IPS-NIHi11 (cell line): ENCODE measurements at regions not wholly inside any gene's neighbourhood (a gene's known extent, or its start where the extent isn't known, plus 50 kb on each side); places are given as distances from the start of the nearest gene placed in this dataset.
"Not testable (repeated sequence)": the region's sequence is repeated elsewhere in the genome, so short reads cannot be mapped to it uniquely, and the experiment has no call there.

Experiments used
- DNase-seq: peaks from one replicate; pipeline ENCODE4 v3.0.0; 2012; ENCODE audit warnings: mixed read lengths, low spot score

GRCh38 chr6:169406804-169407203 is 153.2 kb upstream of the THBS2 start:
- DNase-seq, result no peak

GRCh38 chr6:169406034-169406433 is 152.4 kb upstream of the THBS2 start:
- no peak for DNase-seq

- no peak for DNase-seq
Measured at GRCh38 chr6:169404828-169405227, 151.2 kb upstream of the THBS2 start.

DNA sequence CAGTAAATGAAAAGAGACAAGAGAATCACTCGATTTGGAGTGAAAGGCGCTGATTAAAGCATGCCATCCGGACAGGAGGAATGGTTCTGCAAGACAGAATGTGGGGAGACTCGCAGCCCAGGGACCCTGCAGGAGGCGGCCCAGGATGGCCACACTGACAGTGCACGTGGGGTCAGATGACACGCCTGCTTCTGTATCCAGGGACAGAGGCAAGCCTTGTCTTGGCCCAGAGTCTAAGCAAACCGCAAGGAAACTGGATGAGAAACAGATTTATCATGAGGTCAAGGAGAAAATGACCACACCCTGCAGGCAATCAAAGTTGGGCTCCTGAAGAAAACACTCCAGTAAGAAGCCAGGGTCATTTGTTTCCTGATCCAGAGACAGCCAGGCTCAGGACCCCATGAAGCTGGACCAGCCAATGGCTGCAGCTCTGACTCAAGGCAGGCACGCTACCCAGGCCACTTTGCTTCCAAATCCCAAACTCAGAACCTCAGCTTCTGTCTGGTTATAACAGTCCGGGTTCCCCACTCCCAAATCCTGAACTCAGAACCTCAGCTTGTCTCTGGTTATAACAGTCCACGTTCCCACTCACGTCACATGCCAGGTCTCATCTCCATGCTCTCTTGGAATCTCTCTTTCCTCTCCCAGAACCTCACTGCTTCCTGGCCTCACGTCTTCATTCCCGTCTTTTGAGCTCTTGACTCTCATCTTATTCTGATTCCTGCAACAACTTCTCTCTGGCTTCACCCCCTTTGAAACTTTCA is 144.9 kb upstream of the THBS2 start:
- DNase-seq, result no peak

DNA sequence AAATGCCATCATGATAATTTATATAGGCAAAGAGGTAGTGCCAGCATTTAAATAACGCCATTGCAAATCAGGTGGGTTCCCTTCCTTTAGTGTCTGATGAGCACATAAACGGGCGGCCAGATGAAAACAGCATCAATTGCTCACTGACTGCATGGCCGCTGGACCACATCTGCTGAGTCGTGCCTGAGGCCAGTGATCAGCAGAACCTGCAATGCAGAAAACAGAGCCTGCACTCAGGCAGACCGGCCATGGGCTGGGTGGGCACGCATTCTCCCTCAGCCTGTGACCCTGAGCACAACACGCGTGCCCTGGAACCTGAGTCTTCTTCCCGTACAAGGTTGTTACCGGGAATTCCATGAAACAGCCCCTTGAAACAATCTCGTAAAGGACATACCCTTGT is 144.0 kb upstream of the THBS2 start:
- no peak for DNase-seq

DNA sequence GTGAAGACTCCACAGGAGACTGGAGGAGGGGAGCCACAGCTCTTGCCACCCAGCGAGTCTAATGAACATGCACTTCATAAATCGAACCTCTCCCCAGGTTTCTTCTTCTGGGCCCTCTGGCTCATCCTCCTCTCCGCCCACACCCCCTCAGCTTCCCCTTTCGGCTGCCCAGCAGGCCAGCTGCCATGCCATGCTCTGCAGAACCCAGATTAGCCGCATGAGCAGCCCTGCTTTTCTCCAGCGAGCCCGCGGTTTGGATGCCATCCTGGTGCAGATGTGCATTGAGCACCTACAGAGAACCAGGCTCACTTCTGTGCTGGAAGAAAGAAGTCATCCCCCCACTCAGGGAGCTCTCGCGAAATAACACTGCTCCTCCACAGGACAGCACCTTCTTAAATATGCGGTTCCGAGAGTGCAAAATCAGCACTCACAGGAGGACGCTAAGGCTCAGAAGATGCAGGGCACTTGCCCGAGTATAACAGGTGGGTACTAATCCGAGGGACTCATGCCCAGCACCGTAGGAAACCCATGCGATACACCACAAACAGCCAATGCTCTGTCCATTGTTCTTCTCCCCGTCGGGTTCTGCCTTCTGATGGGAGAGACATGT is 143.0 kb upstream of the THBS2 start:
- no peak for DNase-seq

GRCh38 chr6:169396009-169396539 is 142.4 kb upstream of the THBS2 start:
- DNase-seq, result not testable (repeated sequence)

- no peak for DNase-seq
Measured at GRCh38 chr6:169395080-169395805, 141.6 kb upstream of the THBS2 start.

DNA sequence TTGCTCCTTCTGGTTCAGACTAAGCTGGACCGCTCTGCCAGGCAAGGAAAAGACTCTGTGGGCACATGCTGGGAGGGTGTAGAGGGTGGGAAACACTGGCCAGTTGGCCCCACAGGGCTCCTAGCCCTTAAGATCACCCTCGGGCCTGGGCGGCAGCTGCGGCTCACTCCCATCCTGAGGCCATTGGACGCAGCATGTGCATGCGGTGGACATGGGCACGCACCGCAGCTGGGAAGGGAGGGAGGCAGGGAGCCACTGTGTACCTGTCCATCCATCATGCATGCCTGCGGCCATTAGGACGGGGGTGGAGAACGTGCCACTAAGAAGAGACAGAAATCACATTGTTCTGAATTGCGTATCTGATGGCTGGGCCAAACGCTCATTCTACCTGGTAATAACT is 140.1 kb upstream of the THBS2 start:
- DNase-seq, result no peak

DNA sequence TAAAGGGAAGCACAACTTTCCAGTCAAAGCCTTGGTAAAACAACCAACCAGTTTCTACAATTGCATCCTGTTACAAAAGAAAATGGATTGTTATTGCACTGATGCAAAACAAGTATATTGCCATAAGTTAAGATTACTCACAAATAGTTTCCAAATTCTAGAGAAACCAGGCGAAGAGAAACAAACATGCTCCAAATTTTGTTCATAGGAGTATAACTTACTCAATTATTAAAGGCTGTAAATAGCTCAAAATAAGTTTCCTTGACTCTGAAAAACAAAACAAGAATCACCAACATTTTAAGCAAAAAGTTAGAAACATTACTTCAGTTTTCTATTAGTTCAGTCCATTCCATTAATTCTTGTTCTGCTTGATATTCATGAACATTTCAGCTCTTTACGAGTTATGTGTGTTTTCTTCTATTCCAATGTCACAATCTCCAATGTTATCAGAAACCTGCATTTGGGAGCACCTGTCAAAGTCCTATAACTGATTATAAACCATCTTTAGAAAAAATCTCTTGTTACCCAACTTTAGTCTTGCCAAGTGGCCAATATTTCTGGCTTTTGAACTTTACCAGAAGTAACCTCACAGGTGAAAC is 137.9 kb upstream of the THBS2 start:
- no peak for DNase-seq

GRCh38 chr6:169388395-169389166 is 134.9 kb upstream of the THBS2 start:
- DNase-seq, result no peak

DNA sequence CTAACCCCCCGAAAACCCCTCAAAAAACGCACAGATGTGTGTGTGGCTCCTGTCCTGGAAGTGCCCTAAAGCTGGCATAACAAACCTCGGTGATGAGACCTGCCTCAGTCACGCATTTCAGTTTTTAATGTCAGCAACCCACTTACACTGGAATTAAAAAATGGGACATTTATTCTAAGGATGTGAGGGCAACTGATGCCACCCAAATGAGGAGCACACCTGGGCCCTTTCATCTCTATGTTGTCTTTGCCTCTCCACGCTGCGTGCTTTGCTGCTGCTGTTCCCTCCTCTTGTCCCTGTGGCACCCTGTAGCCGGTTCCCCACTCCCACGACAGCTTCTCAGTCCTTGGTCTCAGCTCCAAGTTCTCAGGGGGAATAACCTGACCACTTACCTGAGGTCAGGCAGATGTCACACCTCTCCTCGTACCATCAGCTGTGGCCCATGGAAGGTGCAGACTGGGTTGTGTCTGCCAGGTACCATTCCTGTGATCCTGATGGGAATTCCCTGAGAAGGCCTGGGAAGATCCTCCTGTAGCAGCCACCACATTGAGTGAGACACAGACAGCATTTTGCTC is 134.2 kb upstream of the THBS2 start:
- DNase-seq, result no peak

GRCh38 chr6:169386411-169387057 is 132.9 kb upstream of the THBS2 start:
- DNase-seq, result no peak

GRCh38 chr6:169385237-169385880 is 131.7 kb upstream of the THBS2 start:
- no peak for DNase-seq

GRCh38 chr6:169384291-169384690 is 130.6 kb upstream of the THBS2 start:
- no peak for DNase-seq

- no peak for DNase-seq
Measured at GRCh38 chr6:169383265-169383664, 129.6 kb upstream of the THBS2 start.

- DNase-seq, result no peak
Measured at GRCh38 chr6:169382735-169383134, 129.1 kb upstream of the THBS2 start.

- DNase-seq, result no peak
Measured at GRCh38 chr6:169381988-169382387, 128.3 kb upstream of the THBS2 start.

- no peak for DNase-seq
Measured at GRCh38 chr6:169380493-169380892, 126.8 kb upstream of the THBS2 start.

- no peak for DNase-seq
Measured at GRCh38 chr6:169379495-169380070, 125.9 kb upstream of the THBS2 start.
